ENCODE measurements at regions not wholly inside any gene's neighbourhood (a gene's known extent, or its start where the extent isn't known, plus 50 kb on each side); places are given as distances from the start of the nearest gene placed in this dataset.

- H3K27me3 Mint-ChIP-seq (ENCODE audit: low read depth in 3 of 3): peaks cover 0 to 1% (median 0%) of the 10 kb centered on the region in 3 donors
- no peak for TF ChIP-seq CTCF (IDR thresholded peaks at IDR 0.05)
- no peak overlapping the region for H2AFZ ChIP-seq (ENCODE audit: insufficient read depth, low read depth, low read length, poor library complexity, severe bottlenecking)
- H3K9ac ChIP-seq (ENCODE audit: insufficient read depth, low read length, poor library complexity, severe bottlenecking): no peak overlapping the region
- WGBS (ENCODE audit: insufficient coverage): 100% methylated on average over 3 of the region's 5 CpGs
- H3K79me2 ChIP-seq (ENCODE audit: insufficient read depth, low read length): no peaks in the 10 kb centered on the region
- H3K27me3 ChIP-seq (ENCODE audit: control insufficient read depth in 2 of 2, insufficient read depth in 2 of 2, low read length in 2 of 2): no peaks in the 10 kb centered on the region
- no peak overlapping the region for H3K27ac Mint-ChIP-seq
- peaks cover 3% of the 10 kb centered on the region for H3K4me1 Mint-ChIP-seq
- no peak overlapping the region for H3K4me2 ChIP-seq (replicated peaks; ENCODE audit: extremely low read depth, low read length, poor library complexity, severe bottlenecking)
- peaks cover 0 to 6% (median 3%) of the 10 kb centered on the region in 7 donors for H3K9me3 Mint-ChIP-seq
- no peaks in the 10 kb centered on the region for H3K36me3 ChIP-seq (replicated peaks in 1 of 2; ENCODE audit: control insufficient read depth in 1 of 2, insufficient read depth in 2 of 2, low read length in 2 of 2)
- no peaks in the 10 kb centered on the region for H3K9me3 ChIP-seq (replicated peaks in 1 of 2; ENCODE audit: control insufficient read depth in 1 of 2, insufficient read depth in 1 of 2, low read length in 2 of 2)
- H4K20me1 ChIP-seq (ENCODE audit: insufficient read depth, low read length): no peaks in the 10 kb centered on the region
- DNase-seq: no peak
- intact Hi-C loops (cut with micrococcal nuclease): no loop called here
- no peak overlapping the region for H3K4me3 ChIP-seq (replicated peaks in 1 of 3; ENCODE audit: low read depth in 2 of 3, low read length in 3 of 3)
- no peak overlapping the region for H3K4me3 Mint-ChIP-seq
- no peak overlapping the region for H3K27ac ChIP-seq (ENCODE audit: low read depth in 1 of 2, low read length in 2 of 2)
- H3K36me3 Mint-ChIP-seq: no peaks in the 10 kb centered on the region
- peaks cover 2% of the 10 kb centered on the region in 2 donors for H3K4me1 ChIP-seq (ENCODE audit: control insufficient read depth in 1 of 2, insufficient read depth in 2 of 2, low read length in 2 of 2)
Measured at GRCh38 chr5:36523450-36523849, 83.0 kb upstream of the SLC1A3 start.

- Histone ChIP-seq H3K9ac (ENCODE audit: insufficient read depth, low read length, poor library complexity, severe bottlenecking) (no peak overlapping the region), H3K4me1 (ENCODE audit: control insufficient read depth in 1 of 2, insufficient read depth in 2 of 2, low read length in 2 of 2) (peaks cover 6% of the 10 kb centered on the region in 2 donors), H2AFZ (ENCODE audit: insufficient read depth, low read depth, low read length, poor library complexity, severe bottlenecking) (no peak overlapping the region), H3K4me3 (replicated peaks in 1 of 3; ENCODE audit: low read depth in 2 of 3, low read length in 3 of 3) (no peak overlapping the region), H3K79me2 (ENCODE audit: insufficient read depth, low read length) (no peaks in the 10 kb centered on the region), H3K9me3 (replicated peaks in 1 of 2; ENCODE audit: control insufficient read depth in 1 of 2, insufficient read depth in 1 of 2, low read length in 2 of 2) (no peaks in the 10 kb centered on the region), H3K27me3 (ENCODE audit: control insufficient read depth in 2 of 2, insufficient read depth in 2 of 2, low read length in 2 of 2) (no peaks in the 10 kb centered on the region), H3K36me3 (replicated peaks in 1 of 2; ENCODE audit: control insufficient read depth in 1 of 2, insufficient read depth in 2 of 2, low read length in 2 of 2) (no peaks in the 10 kb centered on the region), H4K20me1 (ENCODE audit: insufficient read depth, low read length) (no peaks in the 10 kb centered on the region), H3K27ac (ENCODE audit: low read depth in 1 of 2, low read length in 2 of 2) (no peak overlapping the region), H3K4me2 (replicated peaks; ENCODE audit: extremely low read depth, low read length, poor library complexity, severe bottlenecking) (no peak overlapping the region)
- no peaks in the 10 kb centered on the region for H3K36me3 Mint-ChIP-seq
- no peak for TF ChIP-seq CTCF (IDR thresholded peaks at IDR 0.05)
- H3K9me3 Mint-ChIP-seq: peaks cover 0 to 6% (median 0%) of the 10 kb centered on the region in 7 donors
- H3K27ac Mint-ChIP-seq: no peak overlapping the region
- H3K4me1 Mint-ChIP-seq: peaks cover 8% of the 10 kb centered on the region
- no peak for DNase-seq
- WGBS (ENCODE audit: insufficient coverage): 96% methylated on average over 3 of the region's 6 CpGs
- H3K27me3 Mint-ChIP-seq (ENCODE audit: low read depth in 3 of 3): peaks cover 0 to 1% (median 0%) of the 10 kb centered on the region in 3 donors
- H3K4me3 Mint-ChIP-seq: no peak overlapping the region
- intact Hi-C loops (cut with micrococcal nuclease): no loop called here
Measured at GRCh38 chr5:36523926-36524325, 82.5 kb upstream of the SLC1A3 start.
